ENCODE measurements at regions not wholly inside any gene's neighbourhood (a gene's known extent, or its start where the extent isn't known, plus 50 kb on each side); places are given as distances from the start of the nearest gene placed in this dataset.

DNA sequence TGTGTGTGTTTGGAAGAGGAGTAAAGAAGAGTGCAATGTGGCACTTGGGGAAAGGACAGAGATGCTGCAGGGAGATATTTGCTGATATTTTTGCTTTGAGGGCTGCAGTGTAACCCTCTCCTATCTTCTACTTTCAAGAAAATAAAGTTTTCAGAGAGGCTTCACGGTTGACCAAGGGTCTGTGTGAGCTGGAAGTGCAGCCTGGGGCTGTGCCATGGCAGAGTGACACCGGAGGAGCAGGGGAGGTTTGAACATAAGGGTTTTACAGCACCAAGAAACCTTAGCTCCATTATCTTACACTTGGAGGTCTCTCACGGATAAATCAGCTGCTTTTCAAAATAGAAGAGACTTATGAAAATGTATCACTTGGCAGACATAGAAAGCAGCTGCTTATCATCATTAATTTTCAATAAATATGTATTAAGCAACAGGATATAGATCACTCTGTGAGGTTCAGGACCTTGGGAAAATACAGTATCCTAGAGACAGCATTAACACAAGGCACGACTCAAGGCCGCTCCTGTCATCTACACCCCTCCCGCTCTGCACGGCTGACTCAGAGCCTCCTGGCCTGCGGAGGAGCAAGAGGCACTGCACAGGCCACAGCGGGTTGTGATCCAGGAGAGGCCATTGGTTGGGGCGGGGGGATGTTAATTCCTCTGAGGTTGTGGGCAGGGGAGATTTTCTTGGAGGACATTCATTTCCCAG lies 127.8 kb downstream of the COPS8 start:
- H3K9me3 ChIP-seq: no peaks in the 10 kb centered on the region
- no peaks in the 10 kb centered on the region for H3K36me3 ChIP-seq
- H3K27me3 ChIP-seq: no peaks in the 10 kb centered on the region
- H3K27ac ChIP-seq: no peak overlapping the region
- DNase-seq: no peak
- no peaks in the 10 kb centered on the region for H3K4me1 ChIP-seq
- intact Hi-C loops (cut with DNase I): no loop called here
- TF ChIP-seq, protein P1, sequence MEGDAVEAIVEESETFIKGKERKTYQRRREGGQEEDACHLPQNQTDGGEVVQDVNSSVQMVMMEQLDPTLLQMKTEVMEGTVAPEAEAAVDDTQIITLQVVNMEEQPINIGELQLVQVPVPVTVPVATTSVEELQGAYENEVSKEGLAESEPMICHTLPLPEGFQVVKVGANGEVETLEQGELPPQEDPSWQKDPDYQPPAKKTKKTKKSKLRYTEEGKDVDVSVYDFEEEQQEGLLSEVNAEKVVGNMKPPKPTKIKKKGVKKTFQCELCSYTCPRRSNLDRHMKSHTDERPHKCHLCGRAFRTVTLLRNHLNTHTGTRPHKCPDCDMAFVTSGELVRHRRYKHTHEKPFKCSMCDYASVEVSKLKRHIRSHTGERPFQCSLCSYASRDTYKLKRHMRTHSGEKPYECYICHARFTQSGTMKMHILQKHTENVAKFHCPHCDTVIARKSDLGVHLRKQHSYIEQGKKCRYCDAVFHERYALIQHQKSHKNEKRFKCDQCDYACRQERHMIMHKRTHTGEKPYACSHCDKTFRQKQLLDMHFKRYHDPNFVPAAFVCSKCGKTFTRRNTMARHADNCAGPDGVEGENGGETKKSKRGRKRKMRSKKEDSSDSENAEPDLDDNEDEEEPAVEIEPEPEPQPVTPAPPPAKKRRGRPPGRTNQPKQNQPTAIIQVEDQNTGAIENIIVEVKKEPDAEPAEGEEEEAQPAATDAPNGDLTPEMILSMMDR (IDR thresholded peaks at IDR 0.05): no peak
- TF ChIP-seq POLR2A (IDR thresholded peaks at IDR 0.05): no peak
- WGBS, 2 donors: 63 to 71% methylated on average over 10 of the region's 10 CpGs
- no peak overlapping the region for H3K4me3 ChIP-seq (replicated peaks in 1 of 3)

DNA sequence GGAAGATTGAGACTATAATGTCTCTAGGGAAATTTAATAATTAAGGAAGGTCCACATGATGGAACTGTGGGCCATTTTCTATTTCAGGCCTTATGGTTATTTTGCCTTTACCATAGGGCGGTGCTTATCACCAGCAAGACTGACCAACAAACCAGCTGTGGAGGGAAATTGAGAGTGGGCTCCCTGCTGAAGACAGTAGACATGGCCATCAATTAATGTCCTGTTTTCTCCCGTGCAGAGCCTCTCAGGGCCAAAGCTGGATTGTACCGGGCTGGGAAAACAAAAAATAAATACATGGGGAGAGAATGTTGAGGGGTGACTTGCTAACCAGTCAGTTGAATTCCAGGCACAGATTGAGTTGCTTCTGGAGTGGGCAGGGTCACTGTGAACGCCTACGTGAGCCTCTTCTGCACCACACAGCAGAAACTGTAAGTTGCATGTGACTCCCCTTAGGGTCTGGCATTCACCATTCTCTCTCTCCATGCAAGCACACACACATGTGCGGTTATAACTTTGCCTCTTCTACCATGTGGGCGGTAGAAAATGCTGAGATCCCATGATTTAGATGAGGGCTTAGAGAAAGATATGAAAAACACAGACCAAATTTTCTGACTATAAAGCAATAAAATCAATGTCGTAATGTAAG lies 128.5 kb downstream of the COPS8 start:
- no peaks in the 10 kb centered on the region for H3K36me3 ChIP-seq
- WGBS, 2 donors: 84 to 85% methylated on average over 8 of the region's 8 CpGs
- H3K4me1 ChIP-seq: no peaks in the 10 kb centered on the region
- TF ChIP-seq, protein P1 (IDR thresholded peaks at IDR 0.05): no peak
- TF ChIP-seq POLR2A (IDR thresholded peaks at IDR 0.05): no peak
- DNase-seq: no peak
- H3K27me3 ChIP-seq: no peaks in the 10 kb centered on the region
- H3K4me3 ChIP-seq (replicated peaks in 1 of 3): no peak overlapping the region
- intact Hi-C loops (cut with DNase I): no loop called here
- no peaks in the 10 kb centered on the region for H3K9me3 ChIP-seq
- H3K27ac ChIP-seq: no peak overlapping the region

DNA sequence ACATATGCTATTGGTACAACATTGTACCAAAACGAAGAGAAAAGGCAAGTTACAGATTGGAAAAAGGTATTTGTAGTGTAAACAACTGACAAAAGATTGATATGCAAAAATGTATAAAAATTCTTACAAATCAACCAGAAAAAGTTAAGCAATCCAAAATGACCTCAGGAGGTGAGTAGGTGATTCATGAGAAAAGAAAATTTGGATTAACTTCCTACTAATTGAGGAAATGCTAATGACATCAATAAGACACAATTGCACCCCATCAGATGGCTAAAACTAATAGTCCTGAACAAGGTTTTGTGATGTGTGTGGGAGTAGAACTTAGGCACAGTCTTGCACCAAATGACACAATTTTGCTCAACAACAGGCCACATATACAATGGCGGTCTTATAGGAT lies 129.3 kb downstream of the COPS8 start:
- intact Hi-C loops (cut with DNase I): no loop called here
- TF ChIP-seq, protein P1 (IDR thresholded peaks at IDR 0.05): no peak
- TF ChIP-seq POLR2A (IDR thresholded peaks at IDR 0.05): no peak
- no peak overlapping the region for H3K27ac ChIP-seq
- no peaks in the 10 kb centered on the region for H3K4me1 ChIP-seq
- H3K9me3 ChIP-seq: no peaks in the 10 kb centered on the region
- 93 to 96% methylated on average over 2 of the region's 2 CpGs for WGBS, 2 donors
- H3K27me3 ChIP-seq: no peaks in the 10 kb centered on the region
- no peak overlapping the region for H3K4me3 ChIP-seq (replicated peaks in 1 of 3)
- DNase-seq: no peak
- no peaks in the 10 kb centered on the region for H3K36me3 ChIP-seq

DNA sequence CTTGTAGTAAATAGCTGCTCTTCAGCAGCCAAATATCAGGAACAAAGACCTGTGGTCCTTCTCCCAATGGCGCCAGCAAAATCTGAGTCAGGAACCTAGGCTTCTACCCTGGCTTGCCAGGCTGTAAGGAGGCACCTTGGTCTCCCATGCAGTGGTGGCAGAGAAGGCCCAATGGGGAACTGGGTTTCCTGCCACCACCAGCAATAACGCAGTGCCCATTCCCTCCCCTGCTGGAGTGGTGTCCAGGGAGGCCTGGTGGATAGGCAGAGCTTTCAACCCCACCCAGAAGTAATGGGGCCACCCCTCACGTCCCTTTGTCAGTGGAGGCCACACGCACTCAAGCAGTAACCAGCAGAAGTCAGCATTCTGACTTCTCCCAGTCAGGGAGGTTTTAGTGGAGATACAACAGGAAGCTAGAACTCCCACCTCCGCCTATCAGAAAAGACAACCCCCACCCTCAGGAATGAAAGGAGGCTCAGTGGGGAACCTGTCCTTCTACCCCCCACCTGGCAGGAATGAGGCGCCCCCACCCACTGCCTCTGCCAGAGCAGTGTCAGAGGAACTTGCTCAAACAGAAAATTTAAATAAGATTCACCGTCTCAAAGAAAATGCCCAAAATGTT lies 132.4 kb downstream of the COPS8 start:
- no peak overlapping the region for H3K4me3 ChIP-seq (replicated peaks in 1 of 3)
- peaks cover 0 to 6% of the 10 kb centered on the region in 2 donors for H3K4me1 ChIP-seq
- H3K27me3 ChIP-seq: no peaks in the 10 kb centered on the region
- intact Hi-C loops (cut with DNase I): no loop called here
- H3K27ac ChIP-seq: no peak overlapping the region
- DNase-seq: no peak
- no peaks in the 10 kb centered on the region for H3K9me3 ChIP-seq
- 64 to 77% methylated on average over 7 of the region's 7 CpGs for WGBS, 2 donors
- no peaks in the 10 kb centered on the region for H3K36me3 ChIP-seq
- no peak for TF ChIP-seq POLR2A (IDR thresholded peaks at IDR 0.05)
- TF ChIP-seq, protein P1 (IDR thresholded peaks at IDR 0.05): no peak

DNA sequence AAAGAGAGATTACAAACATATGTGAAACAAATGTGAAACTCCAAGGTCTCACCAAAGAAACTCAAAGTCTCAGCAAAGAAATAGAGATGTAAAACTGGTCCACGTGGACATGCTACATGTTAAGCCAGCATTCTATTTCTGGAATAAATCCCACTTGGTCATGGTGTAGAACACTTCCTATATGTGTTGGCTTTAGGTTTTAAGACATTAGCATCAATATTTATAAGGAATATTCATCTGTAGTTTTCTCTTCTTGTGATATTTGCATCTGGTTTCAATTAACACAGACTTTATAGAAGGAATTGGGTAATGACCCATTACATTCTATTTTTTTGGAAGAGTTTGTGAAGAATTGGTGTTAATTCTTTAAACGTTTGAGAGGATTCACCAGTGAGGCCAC lies 133.1 kb downstream of the COPS8 start:
- no peaks in the 10 kb centered on the region for H3K27me3 ChIP-seq
- H3K36me3 ChIP-seq: no peaks in the 10 kb centered on the region
- intact Hi-C loops (cut with DNase I): no loop called here
- 68 to 70% methylated on average over 2 of the region's 2 CpGs for WGBS, 2 donors
- peaks cover 0 to 12% of the 10 kb centered on the region in 2 donors for H3K4me1 ChIP-seq
- H3K27ac ChIP-seq: no peak overlapping the region
- no peaks in the 10 kb centered on the region for H3K9me3 ChIP-seq
- DNase-seq: no peak
- no peak overlapping the region for H3K4me3 ChIP-seq (replicated peaks in 1 of 3)
- TF ChIP-seq, protein P1 (IDR thresholded peaks at IDR 0.05): no peak
- TF ChIP-seq POLR2A (IDR thresholded peaks at IDR 0.05): no peak
